NCI-H2227 (cell line): ENCODE measurements at regions not wholly inside any gene's neighbourhood (a gene's known extent, or its start where the extent isn't known, plus 50 kb on each side); places are given as distances from the start of the nearest gene placed in this dataset.

Source experiments
- DNase-seq: peaks from one replicate; lab custom pipeline; 2025; ENCODE audit not compliant: unreplicated experiment; lab: John Stamatoyannopoulos, UW

GRCh38 chr19:28948026-28948425 lies 264.9 kb downstream of the UQCRFS1 start:
- DNase-seq: peak; percentile 50

- no peak for DNase-seq
These were observed 269.3 kb downstream of the UQCRFS1 start for GRCh38 chr19:28943651-28944050.

GRCh38 chr19:28941833-28942232 lies 271.1 kb downstream of the UQCRFS1 start:
- no peak for DNase-seq

DNA sequence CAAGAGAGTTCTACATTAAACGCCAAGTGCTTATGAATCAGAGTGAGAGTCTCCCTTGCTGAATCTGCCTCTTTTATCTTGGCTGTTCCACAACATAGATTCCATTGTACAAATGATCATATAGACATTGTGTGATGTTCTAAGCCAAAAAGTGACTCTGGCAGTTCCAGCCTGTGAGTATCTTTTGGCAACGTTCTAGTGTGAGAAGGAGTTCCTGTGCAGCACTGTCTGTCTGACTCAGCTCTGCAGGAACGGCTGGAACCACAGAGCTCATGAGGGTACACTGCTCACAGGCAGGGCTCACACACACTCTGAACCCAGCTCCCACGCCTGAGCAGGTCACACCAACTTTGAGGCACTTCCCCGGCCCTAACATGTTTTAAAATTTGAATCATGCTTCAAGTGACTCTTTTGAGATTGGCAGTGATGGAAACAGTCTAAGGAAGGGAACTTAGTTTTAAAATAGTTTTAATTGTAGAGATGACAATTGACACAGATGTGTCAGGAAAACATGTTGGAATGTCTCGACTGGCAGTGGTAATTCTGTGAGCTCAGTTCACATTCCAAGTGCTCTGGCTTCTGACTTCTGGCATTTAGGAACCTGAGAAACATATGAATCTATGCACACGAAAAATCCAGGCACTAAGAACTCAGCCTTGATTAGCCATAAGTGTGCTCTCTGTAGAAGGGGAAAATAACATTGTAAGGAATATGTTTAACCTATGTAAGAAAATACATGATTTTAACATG lies 272.0 kb downstream of the UQCRFS1 start:
- no peak for DNase-seq

GRCh38 chr19:28939236-28939635 lies 273.7 kb downstream of the UQCRFS1 start:
- no peak for DNase-seq

DNA sequence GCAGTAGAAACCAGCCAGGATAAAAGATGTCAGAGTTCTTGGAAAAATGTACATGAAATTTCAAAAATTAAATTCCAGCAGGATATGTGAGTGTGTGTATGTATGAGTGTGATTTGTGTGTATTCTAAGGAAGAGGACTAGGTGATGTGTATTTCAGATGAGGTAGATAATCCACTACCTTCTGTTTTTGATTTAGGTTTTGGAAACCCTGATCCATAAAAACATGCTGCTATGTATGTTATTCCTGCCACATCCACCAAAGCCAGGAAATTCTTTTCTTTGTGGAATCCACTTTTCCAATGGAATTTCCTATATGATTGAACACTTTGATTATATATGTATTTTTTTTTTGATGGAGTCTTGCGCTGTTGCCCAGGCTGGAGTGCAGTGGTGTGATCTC lies 276.9 kb downstream of the UQCRFS1 start:
- DNase-seq: no peak

GRCh38 chr19:28934631-28935030 lies 278.3 kb downstream of the UQCRFS1 start:
- DNase-seq: no peak

- no peak for DNase-seq
These were observed 279.9 kb downstream of the UQCRFS1 start for GRCh38 chr19:28933039-28933438.

DNA sequence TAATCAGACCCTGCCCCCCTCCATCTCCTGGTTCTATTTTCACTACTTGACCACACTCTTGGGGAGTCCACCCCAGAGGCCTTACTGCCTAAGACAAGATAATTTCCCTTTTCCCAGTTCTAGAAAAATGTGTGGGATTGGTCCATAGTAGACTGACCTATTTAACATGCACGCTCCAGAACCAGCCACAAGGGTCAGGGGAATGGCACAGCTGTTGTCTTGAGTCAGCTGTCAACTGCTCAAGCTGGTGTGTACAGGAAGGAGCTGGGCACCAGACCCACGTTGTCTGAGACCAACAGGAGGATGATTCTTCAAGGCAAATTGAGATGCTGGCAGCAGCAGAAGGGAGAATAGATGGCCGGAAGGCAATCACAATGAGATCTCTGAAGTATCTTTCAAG lies 280.5 kb downstream of the UQCRFS1 start:
- DNase-seq: no peak

DNA sequence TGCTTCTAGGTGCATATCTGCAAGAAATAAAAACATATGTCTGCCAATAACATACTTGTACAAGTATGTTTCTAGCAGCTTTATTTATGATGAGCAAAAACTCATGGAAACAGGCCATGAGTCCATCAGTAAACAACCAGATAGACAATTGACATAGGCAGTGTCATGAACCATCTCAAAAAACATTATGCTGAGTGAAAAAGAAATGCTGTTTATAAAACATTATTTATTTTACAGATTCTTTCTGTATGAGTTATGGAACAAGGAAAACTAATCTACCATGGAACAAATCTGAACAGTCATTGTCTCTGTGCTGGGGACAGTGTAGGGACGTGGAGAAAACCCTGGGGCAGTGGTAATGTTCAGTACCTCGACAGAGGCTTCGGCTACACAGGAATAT lies 283.9 kb downstream of the UQCRFS1 start:
- no peak for DNase-seq

DNA sequence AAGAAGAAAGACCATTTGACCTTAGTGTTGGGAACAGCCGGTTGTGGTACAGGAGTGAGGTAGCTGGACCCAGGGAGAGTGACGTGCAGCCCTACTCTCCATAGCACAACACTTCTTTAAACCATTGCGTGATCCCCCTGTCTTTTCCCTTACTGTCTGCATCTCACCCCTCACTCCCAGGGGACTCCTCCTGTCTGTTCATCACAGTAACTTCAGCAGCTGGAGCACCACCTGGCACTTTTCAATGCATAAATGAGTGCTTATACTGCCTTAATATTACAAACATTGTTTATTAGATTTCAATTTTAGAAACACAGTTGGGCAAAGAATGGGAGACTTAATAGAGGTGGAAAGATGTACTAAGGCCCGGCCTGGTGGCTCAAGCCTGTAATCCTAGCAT lies 285.5 kb downstream of the UQCRFS1 start:
- no peak for DNase-seq

DNA sequence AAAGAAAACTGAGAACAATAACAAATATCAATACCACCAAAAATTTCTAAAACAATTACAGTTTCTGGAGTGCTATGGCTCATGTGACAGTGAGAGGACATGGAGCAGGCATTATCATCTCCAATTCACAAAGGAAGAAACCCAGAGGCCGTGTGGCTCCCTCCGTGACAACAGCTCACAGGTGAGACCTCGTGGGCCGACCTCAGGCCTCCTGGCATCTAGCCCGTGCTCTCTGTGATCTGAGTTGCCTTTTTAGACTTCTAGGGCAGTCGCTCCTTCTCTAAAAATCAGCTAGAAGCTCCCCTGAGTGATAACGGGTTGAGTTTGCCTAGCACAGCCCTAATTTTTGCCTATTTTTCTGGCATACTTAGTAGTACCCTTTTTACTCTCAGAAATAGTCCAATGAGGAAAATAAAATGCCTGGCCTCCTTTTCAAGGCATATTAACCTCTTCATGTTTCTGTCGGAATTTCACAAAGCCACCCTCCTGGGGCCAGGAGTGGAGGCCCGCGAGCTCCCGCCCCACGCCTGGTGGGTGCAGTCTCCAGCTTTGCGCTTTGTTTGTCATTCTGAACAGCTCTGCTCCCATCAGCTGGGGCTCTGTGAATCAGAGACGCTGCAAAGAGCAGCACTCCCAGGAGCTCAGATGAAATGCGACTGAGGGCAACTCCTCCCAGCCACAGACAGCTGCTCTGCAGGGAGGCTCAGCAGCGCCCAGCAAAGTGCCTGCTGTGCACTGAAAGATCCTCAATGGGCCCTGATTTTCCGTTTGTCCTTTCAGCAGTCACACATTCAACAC lies 292.5 kb downstream of the UQCRFS1 start:
- no peak for DNase-seq

DNA sequence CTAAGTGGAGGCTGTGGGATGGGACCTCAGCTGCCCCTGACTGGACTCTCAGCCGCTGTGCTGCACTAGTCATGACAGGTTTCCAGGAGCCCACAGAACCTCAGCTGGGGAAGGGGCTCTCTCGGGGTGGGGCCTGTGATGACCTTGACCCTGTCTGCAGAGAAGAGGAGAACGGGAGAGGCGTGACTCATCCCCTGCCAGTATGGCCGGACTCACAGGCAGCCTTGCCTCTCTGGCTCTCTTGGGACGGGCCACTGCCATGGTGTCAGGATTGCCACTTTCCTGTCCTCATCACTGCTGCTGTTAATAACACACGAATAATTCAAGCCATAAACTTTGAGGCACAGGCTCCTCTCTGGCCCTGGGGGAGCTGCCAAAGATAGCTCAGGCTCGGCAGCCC lies 295.3 kb downstream of the UQCRFS1 start:
- no peak for DNase-seq

DNA sequence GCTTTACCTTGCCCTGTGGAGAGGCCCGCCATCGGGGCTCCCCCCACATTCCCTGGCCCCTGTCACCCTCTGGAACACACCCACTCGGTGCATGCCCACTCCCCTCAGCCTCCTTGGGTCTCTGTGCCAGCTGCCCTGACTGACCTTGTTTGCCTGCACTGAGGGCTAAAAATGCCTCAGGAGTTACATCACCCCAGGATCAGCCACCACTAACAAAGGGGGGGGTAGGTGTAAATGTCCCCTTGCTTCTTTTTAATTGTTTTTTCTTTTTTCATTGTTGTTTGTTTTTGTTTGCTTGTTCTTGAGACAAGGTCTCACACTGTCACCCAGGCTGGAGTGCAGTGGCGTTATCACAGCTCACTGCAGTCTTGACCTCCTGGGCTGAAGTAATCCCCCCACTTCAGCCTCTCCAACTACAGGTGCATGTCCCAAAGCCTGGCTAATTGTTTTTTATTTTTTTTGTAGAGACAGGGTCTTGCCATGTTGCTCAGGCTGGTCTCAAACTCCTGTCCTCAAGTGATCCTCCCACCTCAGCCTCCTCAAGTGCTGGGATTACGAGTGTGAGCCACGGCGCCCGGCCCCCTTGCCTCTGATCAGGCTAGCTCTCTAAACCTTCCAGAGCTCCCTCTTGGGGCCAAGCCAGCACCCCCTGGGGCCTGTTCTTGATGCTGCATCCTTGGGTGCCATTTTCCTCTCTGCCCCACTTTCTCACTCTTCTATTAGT lies 297.1 kb downstream of the UQCRFS1 start:
- DNase-seq: no peak

- no peak for DNase-seq
These were observed 297.7 kb downstream of the UQCRFS1 start for GRCh38 chr19:28915202-28915601.

- no peak for DNase-seq
These were observed 298.8 kb downstream of the UQCRFS1 start for GRCh38 chr19:28914173-28914572.

DNA sequence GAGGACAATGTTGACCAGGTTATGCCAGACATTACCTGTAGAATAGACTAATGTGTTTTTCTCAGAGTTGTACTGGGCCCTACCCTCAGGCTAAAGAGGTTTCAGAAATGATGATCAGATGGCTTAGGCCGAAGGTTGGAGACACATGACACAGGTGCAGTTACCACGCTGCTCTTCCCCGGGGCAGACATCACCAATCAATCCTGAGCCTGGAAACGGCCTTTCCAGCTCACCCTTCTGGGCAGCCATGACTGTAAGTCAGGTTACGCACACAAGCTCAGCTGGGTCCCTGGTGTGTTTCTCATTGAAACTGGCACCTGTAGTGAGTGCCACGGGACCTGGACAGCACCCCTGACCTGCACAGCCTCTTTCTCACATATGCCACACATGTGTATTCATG lies 299.3 kb downstream of the UQCRFS1 start:
- DNase-seq: no peak

- no peak for DNase-seq
These were observed 304.0 kb downstream of the UQCRFS1 start for GRCh38 chr19:28908941-28909340.

GRCh38 chr19:28907534-28907933 lies 305.4 kb downstream of the UQCRFS1 start:
- no peak for DNase-seq

- DNase-seq: no peak
These were observed 307.0 kb downstream of the UQCRFS1 start for GRCh38 chr19:28905996-28906395.

DNA sequence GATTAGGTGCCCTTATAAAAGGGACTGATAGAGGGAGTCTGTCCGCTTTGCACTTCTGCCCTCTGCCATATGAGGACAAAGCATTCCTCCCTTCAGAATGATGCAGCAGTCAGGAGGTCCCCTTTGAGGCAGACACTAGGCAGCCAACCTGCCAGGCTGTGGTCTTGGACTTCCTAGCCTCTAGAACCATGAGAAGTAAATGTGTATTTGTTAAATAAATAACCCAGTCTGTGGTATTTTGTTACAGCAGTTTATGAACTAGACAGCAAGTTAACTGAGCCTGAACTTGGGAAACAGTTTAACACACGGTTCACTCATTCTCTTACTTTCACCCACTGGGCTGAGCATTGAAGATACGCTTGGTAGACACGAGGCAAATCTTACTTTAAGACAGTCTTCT lies 313.2 kb downstream of the UQCRFS1 start:
- DNase-seq: no peak

GRCh38 chr19:28898249-28898648 lies 314.7 kb downstream of the UQCRFS1 start:
- DNase-seq: no peak
